HEK293 (cell line): ENCODE measurements at regions not wholly inside any gene's neighbourhood (a gene's known extent, or its start where the extent isn't known, plus 50 kb on each side); places are given as distances from the start of the nearest gene placed in this dataset.

Source experiments
- CTCF ChIA-PET: fragments of 350-600 bp; formaldehyde crosslinking; extraction: SDS; loops from one replicate; lab custom pipeline; 2021; ENCODE audit warnings: antibody characterized with exemption; lab: Yijun Ruan, JAX
- POLR2A ChIA-PET: fragments of 300-600 bp; formaldehyde crosslinking; extraction: SDS; loops from one replicate; lab custom pipeline; 2020; ENCODE audit warnings: antibody characterized with exemption, inconsistent platforms; lab: Yijun Ruan, JAX
- H3K27ac ChIP-seq: fragments of 200-500 bp; sonication (Bioruptor generic); 2 replicates; pipeline ENCODE4 v1.5.1; 2014; ENCODE audit warnings: low read depth, low read length, control low read depth, inconsistent platforms; ENCODE audit errors: extremely low read depth
- H3K36me3 ChIP-seq, 2 experiments: fragments of 200-500 bp in 1 of 2; sonication (Bioruptor generic) in 1 of 2; 1 replicate in 1 of 2; 2 replicates in 1 of 2; pipeline ENCODE4 v1.5.1; 2014 to 2017; ENCODE audit warnings: inconsistent platforms in 2 of 2, low read length in 2 of 2; ENCODE audit not compliant: control insufficient read depth in 2 of 2, insufficient read depth in 1 of 2
- H3K4me1 ChIP-seq: fragments of 200-500 bp; sonication (Bioruptor generic); 2 replicates; pipeline ENCODE4 v1.5.1; 2014; ENCODE audit warnings: mild to moderate bottlenecking, low read length, inconsistent platforms; ENCODE audit not compliant: control insufficient read depth, insufficient read depth
- H3K4me3 ChIP-seq: 2 replicates; pipeline ENCODE4 v1.5.1; 2011; ENCODE audit warnings: low read depth, mild to moderate bottlenecking, control low read depth, low read length, moderate library complexity
- H3K9me3 ChIP-seq: fragments of 200-500 bp; sonication (Bioruptor generic); 2 replicates; pipeline ENCODE4 v1.5.1; 2014; ENCODE audit warnings: low read depth, low read length, inconsistent platforms; ENCODE audit not compliant: control insufficient read depth, insufficient read depth
- HOXD13 ChIP-seq: sonication (generic); formaldehyde crosslinking; IDR thresholded peaks from 2 replicates; pipeline ENCODE4 v1.8.0; 2022; ENCODE audit warnings: missing genetic modification reagents, borderline replicate concordance
- KLF9 ChIP-seq: fragments of 450-650 bp; formaldehyde crosslinking; IDR thresholded peaks from 2 replicates; pipeline ENCODE4 v1.5.1; 2016; ENCODE audit warnings: missing biosample characterization, missing genetic modification characterization, low read depth
- SP3 ChIP-seq: fragments of 450-650 bp; formaldehyde crosslinking; IDR thresholded peaks from 2 replicates; pipeline ENCODE4 v1.5.1; 2016; ENCODE audit warnings: missing biosample characterization, missing genetic modification characterization
- YY1 ChIP-seq: fragments of 450-650 bp; formaldehyde crosslinking; IDR thresholded peaks from 2 replicates; pipeline ENCODE4 v1.5.1; 2018; ENCODE audit warnings: missing biosample characterization, missing genetic modification characterization
- ZFP69B ChIP-seq: fragments of 450-650 bp; formaldehyde crosslinking; IDR thresholded peaks from 2 replicates; pipeline ENCODE4 v1.5.1; 2016; ENCODE audit warnings: missing biosample characterization, missing genetic modification characterization
- ZIC2 ChIP-seq: fragments of 450-650 bp; formaldehyde crosslinking; IDR thresholded peaks from 2 replicates; pipeline ENCODE4 v1.5.1; 2016; ENCODE audit warnings: missing biosample characterization, missing genetic modification characterization
- ZNF16 ChIP-seq: fragments of 450-650 bp; formaldehyde crosslinking; IDR thresholded peaks from 2 replicates; pipeline ENCODE4 v1.5.1; 2016; ENCODE audit warnings: low read depth, missing biosample characterization, missing genetic modification characterization
- ZNF239 ChIP-seq: fragments of 450-650 bp; formaldehyde crosslinking; IDR thresholded peaks from 2 replicates; pipeline ENCODE4 v1.5.1; 2016; ENCODE audit warnings: missing biosample characterization, missing genetic modification characterization
- ZNF324 ChIP-seq: fragments of 450-650 bp; formaldehyde crosslinking; IDR thresholded peaks from 2 replicates; pipeline ENCODE4 v1.5.1; 2016; ENCODE audit warnings: missing biosample characterization, missing genetic modification characterization
- ZNF350 ChIP-seq: fragments of 450-650 bp; formaldehyde crosslinking; IDR thresholded peaks from 2 replicates; pipeline ENCODE4 v1.5.0; 2017; ENCODE audit warnings: missing biosample characterization, mild to moderate bottlenecking, missing genetic modification characterization
- ZNF510 ChIP-seq: fragments of 450-650 bp; formaldehyde crosslinking; IDR thresholded peaks from 2 replicates; pipeline ENCODE4 v1.5.1; 2018; ENCODE audit warnings: mild to moderate bottlenecking, missing genetic modification characterization, missing biosample characterization; ENCODE audit not compliant: insufficient replicate concordance
- ZNF514 ChIP-seq: fragments of 450-650 bp; formaldehyde crosslinking; IDR thresholded peaks from 2 replicates; pipeline ENCODE4 v1.5.1; 2016; ENCODE audit warnings: missing biosample characterization, missing genetic modification characterization
- ZNF544 ChIP-seq: fragments of 450-650 bp; formaldehyde crosslinking; IDR thresholded peaks from 2 replicates; pipeline ENCODE4 v1.5.0; 2017; ENCODE audit warnings: missing biosample characterization, missing genetic modification characterization
- ZNF585B ChIP-seq: fragments of 450-650 bp; formaldehyde crosslinking; IDR thresholded peaks from 2 replicates; pipeline ENCODE4 v1.5.1; 2016; ENCODE audit warnings: missing biosample characterization, missing genetic modification characterization
- ZNF610 ChIP-seq: fragments of 450-650 bp; formaldehyde crosslinking; IDR thresholded peaks from 2 replicates; pipeline ENCODE4 v1.5.1; 2016; ENCODE audit warnings: missing biosample characterization, missing genetic modification characterization, borderline replicate concordance
- ZNF664 ChIP-seq: fragments of 450-650 bp; formaldehyde crosslinking; IDR thresholded peaks from 2 replicates; pipeline ENCODE4 v1.5.1; 2016; ENCODE audit warnings: missing biosample characterization, missing genetic modification characterization
- ZNF701 ChIP-seq: fragments of 450-650 bp; formaldehyde crosslinking; IDR thresholded peaks from 2 replicates; pipeline ENCODE4 v1.5.1; 2016; ENCODE audit warnings: missing biosample characterization, missing genetic modification characterization
- ZNF785 ChIP-seq: fragments of 450-650 bp; formaldehyde crosslinking; IDR thresholded peaks from 2 replicates; pipeline ENCODE4 v1.5.1; 2016; ENCODE audit warnings: missing biosample characterization, missing genetic modification characterization
- ZNF792 ChIP-seq: fragments of 450-650 bp; formaldehyde crosslinking; IDR thresholded peaks from 2 replicates; pipeline ENCODE4 v1.5.1; 2016; ENCODE audit warnings: missing biosample characterization, missing genetic modification characterization
- ZNF830 ChIP-seq: fragments of 450-650 bp; IDR thresholded peaks from 2 replicates; pipeline ENCODE4 v1.5.0; 2018; ENCODE audit warnings: missing biosample characterization, missing genetic modification characterization, low read depth, mild to moderate bottlenecking, moderate library complexity
- ZSCAN16 ChIP-seq: fragments of 450-650 bp; formaldehyde crosslinking; IDR thresholded peaks from 2 replicates; pipeline ENCODE4 v1.5.1; 2016; ENCODE audit warnings: missing biosample characterization, missing genetic modification characterization
- TF ChIP-seq, protein P1 (sequence below): fragments of 450-650 bp; formaldehyde crosslinking; IDR thresholded peaks from 2 replicates; pipeline ENCODE4 v1.5.1; 2016; ENCODE audit warnings: missing biosample characterization, missing genetic modification characterization
- TF ChIP-seq, protein P2 (sequence below): fragments of 450-650 bp; formaldehyde crosslinking; IDR thresholded peaks from 2 replicates; pipeline ENCODE4 v1.5.1; 2016; ENCODE audit warnings: missing biosample characterization, missing genetic modification characterization
- TF ChIP-seq, protein P3 (sequence below): fragments of 450-650 bp; formaldehyde crosslinking; IDR thresholded peaks from 2 replicates; pipeline ENCODE4 v1.5.1; 2017; ENCODE audit warnings: missing biosample characterization, missing genetic modification characterization
- TF ChIP-seq, protein P4 (sequence below): fragments of 450-650 bp; formaldehyde crosslinking; IDR thresholded peaks from 2 replicates; pipeline ENCODE4 v1.5.1; 2016; ENCODE audit warnings: missing biosample characterization, missing genetic modification characterization
- TF ChIP-seq, protein P5 (sequence below): fragments of 450-650 bp; formaldehyde crosslinking; IDR thresholded peaks from 2 replicates; pipeline ENCODE4 v1.5.1; 2016; ENCODE audit warnings: missing biosample characterization, missing genetic modification characterization
- TF ChIP-seq, protein P6 (sequence below): fragments of 450-650 bp; formaldehyde crosslinking; IDR thresholded peaks from 2 replicates; pipeline ENCODE4 v1.5.1; 2017; ENCODE audit warnings: missing biosample characterization, missing genetic modification characterization
- TF ChIP-seq, protein P7 (sequence below): fragments of 450-650 bp; formaldehyde crosslinking; IDR thresholded peaks from 2 replicates; pipeline ENCODE4 v1.5.1; 2016; ENCODE audit warnings: missing biosample characterization, missing genetic modification characterization

DNA sequence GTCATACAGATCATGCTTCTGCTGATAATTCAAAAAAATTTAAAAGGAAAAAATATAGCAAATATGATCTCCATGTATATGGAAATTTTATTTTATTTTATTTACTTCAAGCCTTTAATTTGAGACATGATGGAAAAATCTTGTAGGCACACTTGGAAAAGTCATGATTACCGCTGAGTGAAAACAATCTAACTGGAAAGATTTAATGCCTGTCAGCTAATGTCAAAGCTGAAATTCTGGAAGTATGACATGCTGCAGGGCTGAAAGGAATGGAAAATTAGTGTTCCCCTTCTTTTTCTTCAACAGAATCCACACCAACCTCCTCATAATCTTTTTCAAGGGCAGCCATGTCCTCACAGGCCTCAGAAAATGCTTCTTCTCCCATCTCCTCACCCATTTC lies 58.2 kb downstream of the RPRM start:
- TF ChIP-seq ZNF792 (tag by site-specific recombination) (no peak), ZNF324 (tag by site-specific recombination) (no peak), ZNF544 (tag by site-specific recombination) (no peak), ZNF701 (tag by site-specific recombination) (no peak), ZSCAN16 (tag by site-specific recombination) (no peak), ZIC2 (tag by site-specific recombination) (no peak), ZNF830 (tag by site-specific recombination) (no peak), ZNF785 (tag by site-specific recombination) (no peak), ZNF664 (no peak), ZNF510 (no peak), ZNF16 (tag by site-specific recombination) (no peak), ZNF585B (tag by site-specific recombination) (no peak)
- TF ChIP-seq, protein P1, sequence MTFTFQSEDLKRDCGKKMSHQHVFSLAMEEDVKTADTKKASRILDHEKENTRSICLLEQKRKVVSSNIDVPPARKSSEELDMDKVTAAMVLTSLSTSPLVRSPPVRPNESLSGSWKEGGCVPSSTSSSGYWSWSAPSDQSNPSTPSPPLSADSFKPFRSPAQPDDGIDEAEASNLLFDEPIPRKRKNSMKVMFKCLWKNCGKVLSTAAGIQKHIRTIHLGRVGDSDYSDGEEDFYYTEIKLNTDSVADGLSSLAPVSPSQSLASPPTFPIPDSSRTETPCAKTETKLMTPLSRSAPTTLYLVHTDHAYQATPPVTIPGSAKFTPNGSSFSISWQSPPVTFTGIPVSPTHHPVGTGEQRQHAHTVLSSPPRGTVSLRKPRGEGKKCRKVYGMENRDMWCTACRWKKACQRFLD (tag by site-specific recombination): no peak
- TF ChIP-seq, protein P2, sequence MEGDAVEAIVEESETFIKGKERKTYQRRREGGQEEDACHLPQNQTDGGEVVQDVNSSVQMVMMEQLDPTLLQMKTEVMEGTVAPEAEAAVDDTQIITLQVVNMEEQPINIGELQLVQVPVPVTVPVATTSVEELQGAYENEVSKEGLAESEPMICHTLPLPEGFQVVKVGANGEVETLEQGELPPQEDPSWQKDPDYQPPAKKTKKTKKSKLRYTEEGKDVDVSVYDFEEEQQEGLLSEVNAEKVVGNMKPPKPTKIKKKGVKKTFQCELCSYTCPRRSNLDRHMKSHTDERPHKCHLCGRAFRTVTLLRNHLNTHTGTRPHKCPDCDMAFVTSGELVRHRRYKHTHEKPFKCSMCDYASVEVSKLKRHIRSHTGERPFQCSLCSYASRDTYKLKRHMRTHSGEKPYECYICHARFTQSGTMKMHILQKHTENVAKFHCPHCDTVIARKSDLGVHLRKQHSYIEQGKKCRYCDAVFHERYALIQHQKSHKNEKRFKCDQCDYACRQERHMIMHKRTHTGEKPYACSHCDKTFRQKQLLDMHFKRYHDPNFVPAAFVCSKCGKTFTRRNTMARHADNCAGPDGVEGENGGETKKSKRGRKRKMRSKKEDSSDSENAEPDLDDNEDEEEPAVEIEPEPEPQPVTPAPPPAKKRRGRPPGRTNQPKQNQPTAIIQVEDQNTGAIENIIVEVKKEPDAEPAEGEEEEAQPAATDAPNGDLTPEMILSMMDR (tag by site-specific recombination): no peak
- CTCF ChIA-PET: no interaction called here

DNA sequence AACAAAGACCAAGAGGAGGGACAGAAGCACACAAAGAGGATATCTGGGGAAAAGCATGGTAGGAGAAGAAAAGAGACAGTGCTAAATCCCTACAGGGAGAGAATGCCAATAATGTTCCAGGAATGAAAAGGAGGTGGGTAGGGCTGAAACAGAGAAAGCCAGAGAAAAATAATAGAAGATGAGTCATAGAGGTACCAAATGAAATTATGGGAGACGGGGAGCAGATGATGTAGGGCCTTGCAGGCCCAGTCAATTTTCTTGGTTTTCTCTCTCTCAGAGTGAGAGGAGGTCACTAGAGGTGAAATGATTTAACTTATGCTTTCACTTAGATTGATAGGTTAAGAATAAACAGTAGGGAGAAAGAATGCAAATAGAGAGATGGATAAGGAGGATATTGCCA lies 61.5 kb downstream of the RPRM start:
- ChIA-PET CTCF (interaction anchor here (0.8 kb wide), 1 partner anchor 491 kb away, joined by 3 read pairs; no protein-coding TSS in a partner anchor), POLR2A (no interaction called here)
- H3K36me3 ChIP-seq: no peaks in the 10 kb centered on the region
- no peaks in the 10 kb centered on the region for H3K9me3 ChIP-seq
- H3K4me3 ChIP-seq: no peak overlapping the region
- H3K27ac ChIP-seq: no peak overlapping the region
- no peaks in the 10 kb centered on the region for H3K4me1 ChIP-seq
- no peak for TF ChIP-seq YY1 (tag by site-specific recombination)
- TF ChIP-seq ZNF239: no peak
- no peak for TF ChIP-seq HOXD13 (CRISPR knock-in tag)
- TF ChIP-seq, protein P3, sequence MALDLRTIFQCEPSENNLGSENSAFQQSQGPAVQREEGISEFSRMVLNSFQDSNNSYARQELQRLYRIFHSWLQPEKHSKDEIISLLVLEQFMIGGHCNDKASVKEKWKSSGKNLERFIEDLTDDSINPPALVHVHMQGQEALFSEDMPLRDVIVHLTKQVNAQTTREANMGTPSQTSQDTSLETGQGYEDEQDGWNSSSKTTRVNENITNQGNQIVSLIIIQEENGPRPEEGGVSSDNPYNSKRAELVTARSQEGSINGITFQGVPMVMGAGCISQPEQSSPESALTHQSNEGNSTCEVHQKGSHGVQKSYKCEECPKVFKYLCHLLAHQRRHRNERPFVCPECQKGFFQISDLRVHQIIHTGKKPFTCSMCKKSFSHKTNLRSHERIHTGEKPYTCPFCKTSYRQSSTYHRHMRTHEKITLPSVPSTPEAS (tag by site-specific recombination): no peak
- no peak for TF ChIP-seq ZFP69B (tag by site-specific recombination)
- TF ChIP-seq ZNF514: no peak
- TF ChIP-seq ZNF350 (tag by site-specific recombination): no peak
- TF ChIP-seq, protein P4, sequence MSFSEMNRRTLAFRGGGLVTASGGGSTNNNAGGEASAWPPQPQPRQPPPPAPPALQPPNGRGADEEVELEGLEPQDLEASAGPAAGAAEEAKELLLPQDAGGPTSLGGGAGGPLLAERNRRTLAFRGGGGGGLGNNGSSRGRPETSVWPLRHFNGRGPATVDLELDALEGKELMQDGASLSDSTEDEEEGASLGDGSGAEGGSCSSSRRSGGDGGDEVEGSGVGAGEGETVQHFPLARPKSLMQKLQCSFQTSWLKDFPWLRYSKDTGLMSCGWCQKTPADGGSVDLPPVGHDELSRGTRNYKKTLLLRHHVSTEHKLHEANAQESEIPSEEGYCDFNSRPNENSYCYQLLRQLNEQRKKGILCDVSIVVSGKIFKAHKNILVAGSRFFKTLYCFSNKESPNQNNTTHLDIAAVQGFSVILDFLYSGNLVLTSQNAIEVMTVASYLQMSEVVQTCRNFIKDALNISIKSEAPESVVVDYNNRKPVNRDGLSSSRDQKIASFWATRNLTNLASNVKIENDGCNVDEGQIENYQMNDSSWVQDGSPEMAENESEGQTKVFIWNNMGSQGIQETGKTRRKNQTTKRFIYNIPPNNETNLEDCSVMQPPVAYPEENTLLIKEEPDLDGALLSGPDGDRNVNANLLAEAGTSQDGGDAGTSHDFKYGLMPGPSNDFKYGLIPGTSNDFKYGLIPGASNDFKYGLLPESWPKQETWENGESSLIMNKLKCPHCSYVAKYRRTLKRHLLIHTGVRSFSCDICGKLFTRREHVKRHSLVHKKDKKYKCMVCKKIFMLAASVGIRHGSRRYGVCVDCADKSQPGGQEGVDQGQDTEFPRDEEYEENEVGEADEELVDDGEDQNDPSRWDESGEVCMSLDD: no peak
- TF ChIP-seq, protein P5, sequence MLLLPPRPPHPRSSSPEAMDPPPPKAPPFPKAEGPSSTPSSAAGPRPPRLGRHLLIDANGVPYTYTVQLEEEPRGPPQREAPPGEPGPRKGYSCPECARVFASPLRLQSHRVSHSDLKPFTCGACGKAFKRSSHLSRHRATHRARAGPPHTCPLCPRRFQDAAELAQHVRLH (tag by site-specific recombination): no peak
- TF ChIP-seq, protein P6, sequence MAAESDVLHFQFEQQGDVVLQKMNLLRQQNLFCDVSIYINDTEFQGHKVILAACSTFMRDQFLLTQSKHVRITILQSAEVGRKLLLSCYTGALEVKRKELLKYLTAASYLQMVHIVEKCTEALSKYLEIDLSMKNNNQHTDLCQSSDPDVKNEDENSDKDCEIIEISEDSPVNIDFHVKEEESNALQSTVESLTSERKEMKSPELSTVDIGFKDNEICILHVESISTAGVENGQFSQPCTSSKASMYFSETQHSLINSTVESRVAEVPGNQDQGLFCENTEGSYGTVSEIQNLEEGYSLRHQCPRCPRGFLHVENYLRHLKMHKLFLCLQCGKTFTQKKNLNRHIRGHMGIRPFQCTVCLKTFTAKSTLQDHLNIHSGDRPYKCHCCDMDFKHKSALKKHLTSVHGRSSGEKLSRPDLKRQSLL (tag by site-specific recombination): no peak
- TF ChIP-seq, protein P7, sequence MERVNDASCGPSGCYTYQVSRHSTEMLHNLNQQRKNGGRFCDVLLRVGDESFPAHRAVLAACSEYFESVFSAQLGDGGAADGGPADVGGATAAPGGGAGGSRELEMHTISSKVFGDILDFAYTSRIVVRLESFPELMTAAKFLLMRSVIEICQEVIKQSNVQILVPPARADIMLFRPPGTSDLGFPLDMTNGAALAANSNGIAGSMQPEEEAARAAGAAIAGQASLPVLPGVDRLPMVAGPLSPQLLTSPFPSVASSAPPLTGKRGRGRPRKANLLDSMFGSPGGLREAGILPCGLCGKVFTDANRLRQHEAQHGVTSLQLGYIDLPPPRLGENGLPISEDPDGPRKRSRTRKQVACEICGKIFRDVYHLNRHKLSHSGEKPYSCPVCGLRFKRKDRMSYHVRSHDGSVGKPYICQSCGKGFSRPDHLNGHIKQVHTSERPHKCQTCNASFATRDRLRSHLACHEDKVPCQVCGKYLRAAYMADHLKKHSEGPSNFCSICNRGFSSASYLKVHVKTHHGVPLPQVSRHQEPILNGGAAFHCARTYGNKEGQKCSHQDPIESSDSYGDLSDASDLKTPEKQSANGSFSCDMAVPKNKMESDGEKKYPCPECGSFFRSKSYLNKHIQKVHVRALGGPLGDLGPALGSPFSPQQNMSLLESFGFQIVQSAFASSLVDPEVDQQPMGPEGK (tag by site-specific recombination): no peak
- no peak for TF ChIP-seq KLF9 (tag by site-specific recombination)
- no peak for TF ChIP-seq ZNF610
- no peak for TF ChIP-seq SP3

More for the DNA sequence above, 58.2 kb downstream of the RPRM start:
- Histone ChIP-seq H3K36me3 (no peaks in the 10 kb centered on the region), H3K27ac (no peak overlapping the region), H3K9me3 (no peaks in the 10 kb centered on the region), H3K4me3 (no peak overlapping the region), H3K4me1 (no peaks in the 10 kb centered on the region)
- POLR2A ChIA-PET: no interaction called here
